ENCODE measurements at regions not wholly inside any gene's neighbourhood (a gene's known extent, or its start where the extent isn't known, plus 50 kb on each side); places are given as distances from the start of the nearest gene placed in this dataset.

DNA sequence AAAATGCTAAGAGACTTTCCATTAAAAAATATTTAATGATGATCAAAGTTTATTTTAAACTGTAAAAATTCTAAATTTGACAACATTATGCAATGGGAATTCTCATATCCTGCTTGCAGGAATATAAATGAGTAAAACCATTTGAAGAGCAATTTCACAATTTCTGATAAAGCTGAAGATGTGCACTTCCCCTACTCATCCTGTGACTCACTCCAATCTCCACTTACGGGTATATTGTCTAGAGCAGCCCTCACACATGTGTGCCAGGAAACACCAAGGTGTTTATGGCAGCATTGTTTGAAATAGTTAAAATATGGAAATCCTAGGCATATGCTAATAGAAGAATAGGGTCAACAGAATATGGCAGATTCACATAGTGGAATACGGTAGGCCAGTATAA, 158.4 kb downstream of the PDHA2 start:
- DNase-seq: no peak

DNA sequence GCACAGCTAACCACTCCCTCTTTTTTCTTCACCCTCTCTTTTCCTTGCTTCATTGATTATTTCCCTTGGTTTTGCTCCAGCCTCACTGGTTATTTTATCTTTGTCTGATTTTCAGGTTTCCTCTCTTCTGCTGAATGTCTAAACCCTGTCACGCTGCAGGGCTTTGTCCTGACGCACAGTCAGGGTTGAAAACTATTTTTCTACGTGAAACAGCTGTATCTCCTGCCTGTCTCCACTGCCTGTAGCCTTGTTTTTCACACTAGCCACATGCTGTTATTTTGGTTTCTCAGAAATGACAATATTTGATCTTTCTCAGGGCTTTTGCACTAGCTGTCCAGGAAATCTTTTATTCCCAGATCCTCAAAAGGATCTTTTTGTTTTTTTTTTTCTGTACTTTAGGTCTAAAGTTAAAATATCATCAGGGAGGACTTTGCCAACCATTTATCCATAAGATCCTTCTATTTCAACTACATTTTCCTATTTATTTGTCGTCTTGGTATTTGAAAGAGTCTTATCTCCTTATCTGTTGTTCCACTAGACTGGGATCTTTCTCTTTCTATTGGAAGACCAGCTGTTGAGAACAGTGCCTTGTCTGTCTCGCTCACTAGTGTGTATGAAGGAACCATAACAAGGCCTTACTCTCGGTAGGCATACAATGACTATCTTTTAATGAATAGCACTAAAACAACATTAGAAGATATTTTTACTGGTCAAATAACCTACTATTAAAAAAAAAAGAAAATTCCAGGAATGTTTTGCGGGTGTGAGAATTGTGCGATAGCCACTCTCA, 164.3 kb downstream of the PDHA2 start:
- no peak for DNase-seq

DNA sequence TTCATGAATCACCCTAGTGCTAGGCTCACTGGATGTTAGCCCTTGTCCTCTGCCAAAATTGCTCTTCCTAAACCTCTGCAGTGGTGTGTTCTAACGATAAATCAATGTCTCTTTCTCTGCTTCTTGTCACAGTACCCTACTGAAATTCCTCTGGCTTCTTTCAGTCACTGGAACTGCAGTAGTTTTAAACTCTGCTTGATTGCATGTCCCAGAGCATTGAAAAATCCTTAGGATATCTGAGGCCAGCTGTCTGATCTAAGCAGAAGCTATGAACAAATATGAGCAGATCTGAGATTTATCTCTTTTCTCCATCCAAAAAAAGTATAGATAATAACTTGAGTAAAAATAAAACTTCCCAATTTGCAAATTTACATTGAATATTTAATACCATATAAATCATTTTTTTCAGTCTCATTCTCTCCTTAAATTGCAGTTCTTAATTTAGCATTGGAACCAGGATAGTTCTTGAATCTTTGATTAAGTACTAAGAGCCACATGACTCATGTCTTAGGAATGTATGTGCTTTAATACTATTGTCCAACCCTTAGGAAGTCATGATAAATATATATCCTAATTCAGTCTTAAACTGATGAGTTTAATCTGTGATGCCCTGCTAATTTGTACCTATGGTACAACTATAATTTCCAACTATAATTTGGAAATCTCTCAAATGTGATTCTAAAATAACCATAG, 169.7 kb downstream of the PDHA2 start:
- DNase-seq: no peak

DNA sequence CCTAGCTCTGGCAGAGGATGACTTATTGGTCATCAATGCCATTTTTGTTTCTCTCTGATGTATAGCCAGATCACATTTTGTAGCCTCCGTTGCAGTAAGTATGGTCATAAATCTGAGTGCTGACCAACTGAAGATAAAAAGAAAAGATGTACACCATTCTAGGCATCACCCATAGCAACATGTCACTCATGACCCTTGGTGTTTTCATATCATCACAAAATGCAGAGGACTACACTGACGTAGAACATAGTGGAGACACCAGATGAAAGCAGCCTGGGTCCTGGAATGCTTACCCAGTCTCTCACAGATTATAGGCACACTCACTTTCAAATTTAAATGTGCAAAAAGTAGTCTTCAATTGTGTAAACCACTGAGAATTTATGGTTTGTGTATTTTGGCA, 172.8 kb downstream of the PDHA2 start:
- DNase-seq: no peak

DNA sequence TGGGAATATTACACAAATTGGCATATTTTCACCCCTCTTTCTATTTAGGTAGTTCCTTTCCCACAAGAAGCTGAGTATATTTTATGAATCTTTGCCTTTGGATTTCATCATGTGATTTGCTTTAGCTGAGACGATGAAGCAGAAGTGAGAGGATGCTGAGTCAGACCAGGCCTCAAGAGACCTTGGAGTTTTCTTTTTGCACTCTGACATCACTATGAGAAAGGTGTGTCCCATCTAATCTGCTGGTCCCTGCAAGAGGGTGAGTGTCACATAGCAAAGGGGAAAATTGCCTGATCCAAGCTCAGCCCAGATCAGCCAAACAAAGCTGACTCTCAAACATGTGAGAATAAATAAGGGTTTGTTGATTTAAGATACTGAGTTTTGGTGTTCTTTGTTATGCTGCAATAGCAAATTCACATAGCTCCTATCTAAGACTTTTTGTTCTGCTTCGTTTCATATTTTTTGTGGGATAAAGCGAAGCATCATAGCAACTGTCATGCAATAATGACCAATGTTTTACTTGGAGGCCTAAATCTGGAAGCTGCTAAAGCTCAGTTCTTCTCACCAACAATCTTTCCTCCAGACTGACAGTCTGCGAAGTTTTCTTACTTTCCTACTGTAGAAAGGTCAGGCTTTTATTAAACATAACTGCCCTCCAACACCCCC, 176.9 kb downstream of the PDHA2 start:
- DNase-seq: no peak

DNA sequence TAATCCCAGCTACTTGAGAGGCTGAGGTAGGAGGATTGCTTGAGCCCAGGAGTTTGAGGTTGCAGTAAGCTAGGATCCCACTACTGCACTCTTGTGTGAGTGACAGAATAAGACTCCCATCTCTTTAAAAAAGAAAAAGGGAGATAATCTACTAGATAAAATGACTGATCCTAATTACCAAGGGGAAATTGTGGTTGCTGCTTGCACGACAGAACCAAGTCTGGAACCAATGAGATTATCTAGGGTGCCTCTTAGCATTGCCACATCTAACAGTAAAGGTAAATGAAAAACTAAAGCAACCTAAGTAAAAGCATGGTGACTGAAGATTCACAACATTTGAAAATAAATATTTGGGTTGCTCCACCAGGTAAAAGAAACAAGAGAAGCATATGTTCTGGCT, 185.1 kb downstream of the PDHA2 start:
- no peak for DNase-seq

DNA sequence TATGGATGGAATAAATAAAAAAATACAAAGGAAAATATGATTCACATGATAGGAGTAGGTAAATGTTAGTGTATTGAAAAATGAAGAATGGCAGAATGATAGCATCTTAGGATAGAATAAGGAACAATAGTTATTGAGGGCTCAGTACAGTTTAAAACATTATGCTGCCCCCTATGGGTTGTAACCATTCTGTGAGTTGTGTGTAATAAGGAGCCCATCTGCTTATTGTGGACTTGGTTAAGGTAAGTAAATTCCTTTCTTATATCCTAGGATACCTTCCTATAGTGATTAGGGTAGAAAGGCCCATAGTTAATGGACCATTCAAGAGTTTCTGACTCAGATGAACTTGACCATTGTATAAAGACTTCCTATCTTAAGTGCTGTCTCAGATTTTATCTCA, 195.8 kb downstream of the PDHA2 start:
- no peak for DNase-seq

DNA sequence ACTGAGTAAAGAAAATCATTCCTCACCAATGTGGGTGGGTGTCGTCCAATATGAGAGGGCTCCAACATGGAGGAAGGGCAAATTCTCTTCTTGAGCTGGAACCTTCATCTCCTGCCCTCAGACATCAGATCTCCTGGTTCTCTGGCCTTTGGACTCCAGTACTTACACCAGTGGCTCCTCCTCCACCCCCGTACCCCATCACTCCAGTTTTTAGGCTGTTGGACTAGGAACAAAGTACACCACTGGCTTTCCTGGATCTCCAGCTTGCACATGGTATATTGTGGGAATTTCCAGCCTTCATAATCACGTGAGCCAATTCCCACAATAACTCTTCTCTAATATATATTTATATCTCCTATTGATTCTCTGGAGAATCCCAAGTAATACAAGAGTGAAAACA, 196.9 kb downstream of the PDHA2 start:
- no peak for DNase-seq

DNA sequence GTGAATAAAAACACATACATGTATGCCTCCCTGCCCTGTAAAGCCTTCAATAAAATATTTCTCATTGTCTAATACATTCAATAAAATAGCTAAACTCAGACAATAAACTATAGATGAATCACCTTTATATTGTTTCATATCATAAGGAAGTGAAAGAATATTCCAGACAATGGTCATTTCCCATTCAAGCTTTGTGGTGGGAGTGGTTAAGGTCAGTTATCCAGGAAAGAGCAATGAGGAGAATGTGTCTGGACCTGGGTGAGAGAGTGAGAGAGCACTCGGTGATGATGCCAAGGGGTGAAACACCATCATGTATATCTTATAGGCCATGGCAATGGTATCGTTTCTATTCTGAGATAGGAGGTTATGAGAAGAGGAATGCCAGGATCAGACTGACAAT, 197.8 kb downstream of the PDHA2 start:
- no peak for DNase-seq

DNA sequence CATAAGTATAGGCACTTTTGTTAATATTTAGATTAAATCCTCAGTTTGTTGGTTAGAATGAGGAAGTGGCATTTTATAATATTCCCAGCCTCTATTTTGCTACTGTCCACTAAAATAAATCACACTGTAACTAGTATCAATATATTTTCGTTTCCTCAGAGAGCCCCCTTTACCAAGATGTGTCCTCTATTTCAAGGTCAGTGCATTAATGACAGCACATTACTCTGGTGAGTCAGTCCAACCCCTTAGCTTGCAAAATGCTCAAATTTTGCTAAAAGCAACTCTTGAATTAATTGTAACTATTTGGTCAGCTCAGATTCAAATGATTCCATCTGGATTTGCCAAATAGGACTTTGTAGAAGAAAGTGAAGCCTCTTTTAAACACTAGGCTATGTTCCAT, 199.3 kb downstream of the PDHA2 start:
- DNase-seq: no peak

DNA sequence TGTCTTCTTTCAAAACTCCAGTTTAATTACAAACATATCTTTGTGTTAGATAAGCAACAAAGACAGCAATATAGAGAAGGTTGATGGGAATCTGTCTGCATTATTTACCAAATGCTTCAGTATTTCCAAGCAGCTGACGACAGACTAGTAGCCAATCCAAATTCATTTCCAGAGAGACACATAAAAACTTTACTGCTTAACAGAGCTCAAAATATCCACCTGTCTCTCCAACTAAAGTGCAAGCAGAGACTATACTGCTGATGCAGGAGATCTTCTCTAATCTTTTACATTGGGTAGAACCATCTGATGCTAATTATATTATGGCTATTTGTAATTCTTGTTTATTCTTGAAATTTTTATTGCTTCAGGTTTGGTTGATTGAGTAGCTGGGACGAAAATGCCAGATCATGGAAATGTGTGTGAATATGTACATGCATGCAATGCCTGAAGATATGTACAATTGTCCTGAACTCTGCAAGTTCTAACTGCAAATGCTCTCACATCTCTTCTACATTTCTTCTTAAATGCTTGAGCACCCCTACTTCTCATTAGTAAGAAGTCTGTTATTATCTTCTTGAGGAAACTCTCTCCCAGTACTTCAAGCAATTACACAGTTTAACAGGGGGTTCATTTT, 200.0 kb downstream of the PDHA2 start:
- no peak for DNase-seq

DNA sequence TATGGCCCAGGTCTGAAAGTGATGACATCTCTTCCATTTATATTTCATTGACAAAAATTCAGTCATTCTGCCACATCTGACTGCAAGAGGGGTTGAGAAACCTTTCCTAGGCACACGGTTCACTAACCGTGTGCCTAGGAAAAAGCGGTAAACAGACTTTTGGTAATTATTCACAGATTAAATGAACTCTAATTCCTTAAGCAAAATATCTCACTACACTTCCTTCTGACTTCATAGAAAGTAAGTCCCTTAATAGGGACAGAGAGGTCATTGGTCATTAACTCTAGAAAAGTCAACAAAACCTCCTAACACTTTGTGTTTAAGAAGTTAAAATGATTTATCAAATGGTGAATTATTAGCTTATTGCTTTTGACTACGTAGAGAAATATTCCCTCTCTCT, 205.1 kb downstream of the PDHA2 start:
- DNase-seq: no peak

DNA sequence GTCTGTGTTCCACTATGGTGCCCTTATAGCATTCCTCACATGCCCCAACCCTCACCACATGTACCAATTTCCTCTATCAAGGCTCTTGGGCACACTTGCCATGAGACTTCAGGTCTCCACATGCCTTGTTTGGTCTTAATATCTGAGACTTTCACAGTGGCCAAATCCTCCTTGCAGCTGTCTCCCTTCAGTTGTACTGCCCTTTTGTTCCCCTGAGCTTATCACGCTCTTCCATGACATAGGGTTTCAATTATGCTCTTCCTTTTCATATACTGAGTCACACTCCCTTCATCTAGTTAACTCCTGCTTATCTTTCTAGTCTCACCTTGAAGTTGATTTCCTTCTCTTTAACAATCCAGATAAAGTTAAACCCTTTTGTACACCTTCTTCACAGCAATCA, 212.9 kb downstream of the PDHA2 start:
- no peak for DNase-seq

DNA sequence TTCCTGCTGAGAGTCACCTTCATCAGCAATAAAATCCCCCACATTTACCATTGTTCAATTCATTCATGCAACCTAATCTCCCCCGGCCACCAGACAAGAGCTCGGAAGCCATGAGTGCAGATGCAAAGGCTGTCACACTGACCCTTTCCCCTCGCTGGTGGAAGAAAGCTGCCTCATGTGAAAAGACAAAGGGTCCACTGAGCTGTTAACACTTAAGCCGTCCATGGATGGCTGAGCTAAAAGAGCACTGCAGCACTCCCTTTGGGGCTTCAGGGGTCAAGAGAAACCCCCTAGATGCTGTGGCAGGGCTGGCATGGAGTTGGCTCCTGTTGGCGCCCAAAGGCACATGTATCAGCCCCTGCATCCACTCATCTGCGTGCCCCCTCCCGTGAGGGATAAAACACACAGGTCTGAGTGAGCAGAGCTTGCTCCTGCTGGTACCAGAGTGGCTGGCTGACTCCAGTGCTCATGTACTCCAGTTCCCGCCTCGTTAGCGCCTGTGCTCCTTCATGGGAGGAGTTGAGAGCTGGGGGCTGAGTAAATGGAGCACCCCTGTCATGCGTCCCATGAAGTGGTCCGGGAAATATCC, 216.5 kb downstream of the PDHA2 start:
- no peak for DNase-seq

DNA sequence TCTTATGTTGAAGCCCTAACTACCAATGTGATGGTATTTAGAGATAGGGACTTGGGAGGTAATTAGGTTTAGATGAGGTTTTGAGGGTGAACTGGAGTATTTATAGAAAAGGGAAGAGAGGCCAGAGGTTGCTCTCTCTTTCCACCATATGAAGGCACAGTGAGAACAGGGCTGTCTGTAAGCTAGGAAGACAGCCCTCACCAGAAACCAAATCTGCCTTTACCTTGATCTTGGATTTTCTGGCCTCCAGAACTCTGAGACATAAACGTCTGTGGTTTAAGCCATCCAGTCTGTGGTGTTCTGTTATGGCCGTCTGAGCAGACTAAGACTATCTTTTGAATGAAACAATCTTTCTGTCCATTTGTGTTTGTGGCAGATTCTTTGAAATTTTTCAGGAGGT, 223.7 kb downstream of the PDHA2 start:
- no peak for DNase-seq

DNA sequence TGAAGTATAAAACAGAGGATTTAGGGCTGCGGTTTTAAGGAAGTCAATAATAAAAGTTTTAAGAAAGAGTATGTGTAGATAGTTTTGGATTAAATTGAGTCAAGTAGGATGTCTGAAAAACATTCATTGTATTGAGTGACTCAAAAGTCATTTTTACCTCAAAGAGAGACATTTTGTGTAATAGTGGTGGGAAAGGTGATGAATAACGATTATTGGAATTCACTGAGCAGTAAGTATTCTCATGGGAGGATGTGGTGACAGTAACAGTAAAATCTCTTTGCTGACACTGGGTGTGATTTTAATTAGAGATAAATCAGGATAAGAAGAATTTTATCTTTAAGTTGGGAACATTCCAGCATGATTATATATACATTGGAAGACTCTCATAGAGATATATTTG, 233.6 kb downstream of the PDHA2 start:
- DNase-seq: no peak

DNA sequence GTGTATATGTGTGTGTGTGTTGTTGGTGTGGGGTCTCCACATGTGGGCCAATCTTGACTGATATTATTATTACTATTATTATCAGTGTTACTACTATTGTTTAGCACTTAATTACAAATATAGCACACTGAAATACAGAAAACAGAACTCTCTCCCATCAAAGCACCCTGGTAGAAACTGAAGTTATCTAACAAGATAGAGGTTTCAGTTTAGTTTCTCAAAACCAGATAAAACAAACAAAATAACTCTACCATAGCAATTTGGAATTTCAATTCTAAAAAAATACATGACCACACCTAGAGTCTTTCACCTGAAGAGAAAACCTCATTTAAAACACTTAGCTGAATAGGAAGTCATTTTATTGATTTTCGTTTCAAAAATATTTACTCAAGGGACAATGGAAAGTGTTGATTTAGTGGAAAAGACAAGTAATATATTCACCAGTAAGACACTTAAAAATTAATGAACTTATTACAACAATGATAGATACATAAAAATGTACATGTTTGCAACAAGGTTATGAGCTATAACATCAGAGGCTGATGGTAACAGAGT, 252.3 kb downstream of the PDHA2 start:
- no peak for DNase-seq

DNA sequence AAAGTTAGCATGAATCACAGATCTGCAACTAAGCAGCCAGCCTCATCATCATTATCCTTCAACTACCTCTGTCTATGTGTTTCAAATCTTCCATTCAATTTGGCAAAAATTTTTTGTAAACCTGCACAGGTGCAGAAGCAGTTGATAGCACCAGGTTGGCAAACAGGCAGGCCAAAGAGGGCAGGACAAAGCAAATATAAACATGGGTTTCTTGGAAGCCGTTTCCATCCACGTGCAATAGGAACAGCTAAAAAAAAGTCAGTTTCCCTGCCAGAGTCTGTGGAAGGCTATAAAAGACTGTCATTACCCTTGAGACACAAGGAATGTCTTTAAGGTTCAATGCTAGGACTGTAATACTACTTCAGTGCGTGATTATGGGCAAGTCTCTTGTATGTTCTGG, 253.2 kb downstream of the PDHA2 start:
- peak in 1 of 2 experiments; percentile 2 for DNase-seq

DNA sequence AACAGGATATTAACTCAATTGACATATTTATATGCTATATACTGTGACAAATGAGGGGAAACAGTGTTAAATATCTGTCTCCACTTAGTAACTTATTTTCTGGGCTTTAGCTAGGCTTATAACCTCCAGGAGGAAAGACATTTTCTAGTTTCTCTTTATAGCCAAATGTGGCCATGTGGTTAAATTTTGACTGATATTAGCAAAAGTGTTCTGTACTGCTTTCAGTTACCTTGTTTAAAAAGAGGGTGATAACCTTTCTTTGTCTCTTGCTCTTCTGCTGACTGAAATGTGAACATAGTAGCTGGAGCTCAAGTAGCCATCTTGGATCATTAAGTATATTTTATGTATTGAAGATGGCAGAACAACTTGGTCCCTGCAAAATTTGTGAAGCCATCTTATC, 253.7 kb downstream of the PDHA2 start:
- DNase-seq: no peak

DNA sequence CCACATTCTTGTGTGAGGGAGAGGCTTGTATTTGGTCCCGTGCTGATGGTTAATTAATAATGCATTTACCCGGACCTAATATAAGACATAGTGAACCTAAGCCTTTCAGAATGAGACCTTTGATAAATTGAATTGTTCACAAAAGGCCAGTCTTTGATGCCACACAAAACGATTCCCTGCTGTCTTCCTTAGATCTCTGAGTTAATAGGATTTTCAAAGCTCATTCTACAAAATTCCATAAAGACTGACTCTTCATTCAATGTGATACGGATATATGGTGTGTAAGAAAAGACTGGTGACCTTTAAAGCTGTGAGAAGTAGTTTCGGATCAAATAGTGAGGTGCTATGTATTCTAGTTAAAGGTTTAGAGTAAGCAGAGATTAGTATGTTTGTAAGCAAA, 254.3 kb downstream of the PDHA2 start:
- DNase-seq: no peak

DNA sequence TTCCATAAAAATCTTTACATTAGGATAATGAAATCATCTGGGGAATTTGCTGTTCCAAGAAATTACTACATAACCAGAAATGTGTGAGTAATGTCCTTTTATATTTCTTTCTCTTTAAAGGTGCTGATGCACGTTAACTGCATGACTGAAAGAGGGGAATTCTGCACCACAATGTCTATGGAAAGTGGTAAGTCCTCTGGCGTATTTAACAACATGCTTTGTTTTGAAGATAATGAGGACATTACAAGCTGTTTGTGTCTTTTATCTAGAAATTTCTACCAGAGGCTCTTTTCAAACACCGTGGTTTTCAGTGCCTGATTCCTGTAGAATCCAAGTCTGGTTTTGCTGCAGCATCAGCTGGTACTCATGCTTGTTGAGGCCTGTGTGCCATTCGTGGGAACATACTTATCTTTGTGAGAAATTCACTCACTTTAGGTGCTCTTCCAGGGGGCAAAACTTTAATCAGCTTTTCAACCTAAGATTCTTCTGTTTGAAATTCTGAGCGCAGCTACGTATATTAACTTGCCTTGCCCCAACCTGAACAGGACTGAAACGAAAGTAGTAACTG, 257.2 kb downstream of the PDHA2 start:
- DNase-seq: no peak

DNA sequence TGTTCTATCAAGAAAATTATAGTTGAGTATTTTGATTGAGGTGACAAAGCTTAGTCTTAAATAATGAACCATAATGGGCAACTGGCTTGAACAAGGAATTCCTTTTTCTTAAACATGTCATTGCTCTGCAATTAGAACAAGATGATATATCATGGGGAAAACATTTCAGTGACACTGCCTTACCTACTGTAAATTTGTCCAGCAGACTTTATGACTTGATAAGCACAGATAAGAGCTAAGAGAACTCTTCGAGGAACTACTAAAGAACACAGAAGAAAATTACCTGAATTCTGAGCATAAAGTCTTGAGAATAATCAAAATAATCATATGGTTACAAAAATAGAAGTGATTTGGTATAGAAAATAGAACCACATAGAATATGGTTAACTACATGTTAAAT, 257.8 kb downstream of the PDHA2 start:
- DNase-seq: no peak

DNA sequence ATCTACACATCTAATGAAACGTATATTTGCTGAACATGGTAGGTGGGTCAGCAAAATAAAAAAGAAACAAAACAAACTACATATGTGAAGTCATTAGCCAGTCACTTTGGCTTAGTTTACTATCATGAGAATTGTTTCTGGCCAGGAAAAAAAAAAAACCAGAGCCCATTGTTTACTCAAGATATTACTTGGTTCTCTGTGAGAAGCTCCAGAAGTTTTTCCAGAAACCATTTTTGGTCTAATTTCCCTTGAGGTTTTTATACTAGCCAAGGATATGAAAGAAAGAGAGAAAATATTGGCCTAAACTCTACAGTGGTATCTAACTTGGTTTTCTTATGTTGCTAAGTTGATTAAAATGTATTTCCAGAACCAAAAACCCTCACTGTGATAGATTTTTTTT, 259.1 kb downstream of the PDHA2 start:
- no peak for DNase-seq

Data from NCI-H2081 (cell line).